Choroid plexus epithelial cell (primary cell): ENCODE measurements at regions not wholly inside any gene's neighbourhood (a gene's known extent, or its start where the extent isn't known, plus 50 kb on each side); places are given as distances from the start of the nearest gene placed in this dataset.

Source experiments
- DNase-seq: peaks from one replicate; pipeline ENCODE4 v3.0.0-alpha.2; 2010; ENCODE audit warnings: low read depth
- H3K4me3 ChIP-seq: 2 replicates; pipeline ENCODE4 v1.5.1; 2011; ENCODE audit warnings: low read depth, mild to moderate bottlenecking, control low read depth, low read length, moderate library complexity
- TF ChIP-seq, protein P1 (sequence below): conservative IDR thresholded peaks from 2 replicates; pipeline ENCODE4 v1.5.1; 2011; ENCODE audit warnings: low read depth, mild to moderate bottlenecking, control low read depth, inconsistent platforms, low read length, moderate library complexity

GRCh38 chr5:6090838-6091237 lies 287.5 kb downstream of the MED10 start:
- H3K4me3 ChIP-seq, result no peak overlapping the region
- TF ChIP-seq, protein P1, sequence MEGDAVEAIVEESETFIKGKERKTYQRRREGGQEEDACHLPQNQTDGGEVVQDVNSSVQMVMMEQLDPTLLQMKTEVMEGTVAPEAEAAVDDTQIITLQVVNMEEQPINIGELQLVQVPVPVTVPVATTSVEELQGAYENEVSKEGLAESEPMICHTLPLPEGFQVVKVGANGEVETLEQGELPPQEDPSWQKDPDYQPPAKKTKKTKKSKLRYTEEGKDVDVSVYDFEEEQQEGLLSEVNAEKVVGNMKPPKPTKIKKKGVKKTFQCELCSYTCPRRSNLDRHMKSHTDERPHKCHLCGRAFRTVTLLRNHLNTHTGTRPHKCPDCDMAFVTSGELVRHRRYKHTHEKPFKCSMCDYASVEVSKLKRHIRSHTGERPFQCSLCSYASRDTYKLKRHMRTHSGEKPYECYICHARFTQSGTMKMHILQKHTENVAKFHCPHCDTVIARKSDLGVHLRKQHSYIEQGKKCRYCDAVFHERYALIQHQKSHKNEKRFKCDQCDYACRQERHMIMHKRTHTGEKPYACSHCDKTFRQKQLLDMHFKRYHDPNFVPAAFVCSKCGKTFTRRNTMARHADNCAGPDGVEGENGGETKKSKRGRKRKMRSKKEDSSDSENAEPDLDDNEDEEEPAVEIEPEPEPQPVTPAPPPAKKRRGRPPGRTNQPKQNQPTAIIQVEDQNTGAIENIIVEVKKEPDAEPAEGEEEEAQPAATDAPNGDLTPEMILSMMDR, result no peak
- DNase-seq, result no peak

DNA sequence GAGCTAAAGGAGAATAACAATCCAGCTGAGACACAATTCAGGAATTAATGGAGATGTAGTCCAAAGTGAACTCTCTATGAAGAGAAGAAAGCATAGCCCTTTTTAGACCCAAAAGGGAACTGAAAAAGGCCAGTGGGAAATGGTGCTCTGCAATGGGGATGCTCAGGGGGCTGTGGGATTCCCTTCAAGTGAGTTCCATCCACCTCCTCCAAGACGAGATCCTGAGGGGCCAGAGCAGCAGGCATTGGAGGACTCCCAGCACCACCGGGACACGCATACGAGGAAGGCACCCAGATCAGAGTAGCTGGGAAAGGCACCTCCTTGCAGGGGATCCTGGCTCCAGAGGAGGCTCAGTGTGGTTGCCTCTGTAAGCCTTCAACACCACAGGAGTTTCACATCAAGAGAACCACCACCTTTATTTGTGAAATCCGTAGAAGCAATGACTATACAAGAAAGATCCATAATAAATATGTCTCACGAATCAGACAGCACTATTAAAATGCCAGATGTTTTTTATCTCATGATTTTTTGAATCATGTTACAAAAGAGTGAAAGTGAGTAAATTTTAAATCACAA lies 288.2 kb downstream of the MED10 start:
- DNase-seq, result no peak
- H3K4me3 ChIP-seq, result no peak overlapping the region
- TF ChIP-seq, protein P1, result no peak

DNA sequence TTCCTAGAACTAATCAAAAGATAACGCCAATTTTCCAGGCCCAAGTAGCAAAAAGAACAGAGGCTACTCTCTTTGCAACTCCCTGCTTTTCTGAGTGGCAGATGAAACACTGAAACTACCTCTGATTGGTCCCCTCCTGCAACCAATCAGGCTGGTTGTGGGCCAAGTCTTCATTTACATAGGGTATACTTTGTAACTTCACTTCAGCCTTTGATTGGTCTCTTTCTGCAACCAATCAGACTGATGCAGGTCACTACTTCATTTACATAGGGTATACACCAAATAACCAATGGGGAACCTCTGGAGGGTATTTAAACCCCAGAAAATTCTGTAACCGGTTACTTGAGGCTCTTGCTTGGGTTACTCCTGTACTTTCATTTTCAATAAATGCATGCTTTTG lies 289.6 kb downstream of the MED10 start:
- TF ChIP-seq, protein P1, result no peak
- H3K4me3 ChIP-seq, result no peak overlapping the region
- DNase-seq, result no peak

- H3K4me3 ChIP-seq, result no peak overlapping the region
- TF ChIP-seq, protein P1, result no peak
Observed at GRCh38 chr5:6087576-6087975, 290.8 kb downstream of the MED10 start.

DNA sequence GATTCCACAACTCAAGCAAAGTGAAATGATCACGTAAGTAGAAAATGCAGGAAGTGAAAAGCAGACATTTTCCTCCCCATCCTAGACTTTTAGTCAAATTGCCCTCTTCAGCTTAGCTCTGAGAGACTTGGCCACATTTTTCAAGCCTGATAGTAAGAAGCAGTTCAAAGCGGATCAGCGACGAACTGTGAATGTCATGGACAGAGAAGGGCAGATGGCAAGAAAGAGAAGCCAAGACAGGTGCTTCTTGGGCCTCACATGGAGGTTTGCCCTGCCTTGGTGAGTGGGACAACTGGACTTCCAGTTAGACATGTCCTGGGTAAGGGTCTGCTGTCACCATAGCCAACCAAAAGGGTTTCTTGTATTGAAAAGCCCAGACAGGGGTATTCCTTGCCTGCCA lies 291.5 kb downstream of the MED10 start:
- TF ChIP-seq, protein P1, result no peak
- DNase-seq, result no peak
- no peak overlapping the region for H3K4me3 ChIP-seq

More at GRCh38 chr5:6087576-6087975, 290.8 kb downstream of the MED10 start:
- DNase-seq, result no peak

DNA sequence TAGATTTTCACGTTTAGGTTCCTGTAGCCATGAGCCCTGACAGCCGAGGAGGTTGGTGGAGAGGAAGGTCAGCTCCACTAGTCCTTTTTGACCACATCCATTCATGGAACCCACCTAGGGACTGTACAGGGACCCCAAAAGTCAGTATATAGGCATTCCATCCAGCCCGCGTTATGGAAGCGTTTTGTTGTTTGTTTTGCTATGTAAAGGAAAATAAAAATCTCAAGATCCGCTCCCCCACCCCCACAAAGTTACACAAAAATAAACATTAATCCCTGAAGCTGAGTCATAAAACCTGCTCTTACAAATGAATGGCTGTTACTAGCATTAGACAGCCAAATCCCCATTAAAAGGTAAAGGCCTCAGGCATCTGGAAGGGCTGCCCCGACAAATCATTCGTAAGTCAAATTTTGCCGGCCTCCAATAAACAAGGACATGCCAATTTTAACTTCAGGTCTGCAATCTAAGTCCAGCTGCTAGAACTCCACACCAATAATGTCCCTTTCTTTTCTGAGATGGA lies 292.9 kb downstream of the MED10 start:
- no peak for DNase-seq
- H3K4me3 ChIP-seq, result no peak overlapping the region
- TF ChIP-seq, protein P1, result no peak

GRCh38 chr5:6084836-6085235 lies 293.5 kb downstream of the MED10 start:
- no peak for DNase-seq
- H3K4me3 ChIP-seq, result no peak overlapping the region
- TF ChIP-seq, protein P1, result no peak
